H9 (cell line): ENCODE measurements at regions not wholly inside any gene's neighbourhood (a gene's known extent, or its start where the extent isn't known, plus 50 kb on each side); places are given as distances from the start of the nearest gene placed in this dataset.

Experiments used
- DNase-seq: peaks from one replicate; pipeline ENCODE4 v3.0.0-alpha.2; 2017
- H2AFZ ChIP-seq: one replicate; pipeline ENCODE4 v1.6.1; 2013; ENCODE audit warnings: mild to moderate bottlenecking, low read length, control low read depth, moderate library complexity
- H2AK5ac ChIP-seq: 2 replicates; pipeline ENCODE4 v1.6.1; 2013; ENCODE audit warnings: low read length, control low read depth, mixed read lengths; ENCODE audit not compliant: insufficient read length
- H2BK120ac ChIP-seq: one replicate; pipeline ENCODE4 v1.6.1; 2013; ENCODE audit warnings: low read depth, mild to moderate bottlenecking, low read length, control low read depth, inconsistent platforms; ENCODE audit not compliant: poor library complexity, severe bottlenecking
- H2BK12ac ChIP-seq: 2 replicates; pipeline ENCODE4 v1.6.1; 2013; ENCODE audit warnings: low read length, control low read depth, mixed read lengths, low read depth; ENCODE audit not compliant: insufficient read length
- H2BK15ac ChIP-seq: 2 replicates; pipeline ENCODE4 v1.6.1; 2013; ENCODE audit warnings: low read depth, low read length, control low read depth
- H2BK20ac ChIP-seq: one replicate; pipeline ENCODE4 v1.6.1; 2013; ENCODE audit warnings: low read depth, mild to moderate bottlenecking, low read length, control low read depth, inconsistent platforms; ENCODE audit not compliant: poor library complexity, severe bottlenecking
- H2BK5ac ChIP-seq: 2 replicates; pipeline ENCODE4 v1.6.1; 2013; ENCODE audit warnings: low read length, control low read depth, mixed read lengths; ENCODE audit not compliant: insufficient read length
- H3K14ac ChIP-seq: 2 replicates; pipeline ENCODE4 v1.6.1; 2013; ENCODE audit warnings: low read length, control low read depth; ENCODE audit not compliant: insufficient read depth
- H3K18ac ChIP-seq: 2 replicates; pipeline ENCODE4 v1.6.1; 2013; ENCODE audit warnings: low read depth, mild to moderate bottlenecking, mixed read lengths, low read length, control low read depth; ENCODE audit not compliant: insufficient read length
- H3K23ac ChIP-seq: 2 replicates; pipeline ENCODE4 v1.6.1; 2013; ENCODE audit warnings: low read length, control low read depth, mixed read lengths, low read depth; ENCODE audit not compliant: insufficient read length
- H3K23me2 ChIP-seq: 2 replicates; pipeline ENCODE4 v1.6.1; 2013; ENCODE audit warnings: low read depth, mild to moderate bottlenecking, mixed read lengths, low read length, control low read depth; ENCODE audit not compliant: insufficient read length, poor library complexity, severe bottlenecking
- H3K27ac ChIP-seq: 2 replicates; pipeline ENCODE4 v1.5.1; 2013; ENCODE audit warnings: low read length, control low read depth, mixed read lengths, low read depth; ENCODE audit not compliant: insufficient read length
- H3K27me3 ChIP-seq: 2 replicates; pipeline ENCODE4 v1.6.1; 2013; ENCODE audit warnings: low read length, control low read depth, inconsistent platforms; ENCODE audit not compliant: insufficient read depth
- H3K4ac ChIP-seq: 2 replicates; pipeline ENCODE4 v1.6.1; 2013; ENCODE audit warnings: low read depth, mild to moderate bottlenecking, control low read depth, inconsistent platforms, low read length, moderate library complexity
- H3K4me1 ChIP-seq: 2 replicates; pipeline ENCODE4 v1.6.1; 2013; ENCODE audit warnings: low read length, control low read depth, inconsistent platforms; ENCODE audit not compliant: insufficient read depth
- H3K4me2 ChIP-seq: 2 replicates; pipeline ENCODE4 v1.6.1; 2013; ENCODE audit warnings: low read length, control low read depth, mixed read lengths; ENCODE audit not compliant: insufficient read length, insufficient read depth
- H3K56ac ChIP-seq: 2 replicates; pipeline ENCODE4 v1.6.1; 2013; ENCODE audit warnings: low read depth, mild to moderate bottlenecking, mixed read lengths, low read length, control low read depth; ENCODE audit not compliant: insufficient read length
- H3K79me1 ChIP-seq: 2 replicates; pipeline ENCODE4 v1.6.1; 2013; ENCODE audit warnings: low read depth, mild to moderate bottlenecking, moderate library complexity, low read length, control low read depth, inconsistent platforms; ENCODE audit not compliant: insufficient read depth, poor library complexity, severe bottlenecking
- H3K79me2 ChIP-seq: 2 replicates; pipeline ENCODE4 v1.6.1; 2013; ENCODE audit warnings: low read length, control low read depth, inconsistent platforms; ENCODE audit not compliant: insufficient read depth
- H3K9ac ChIP-seq: 2 replicates; pipeline ENCODE4 v1.6.1; 2013; ENCODE audit warnings: low read length, control low read depth, mixed read lengths; ENCODE audit not compliant: insufficient read length; ENCODE audit errors: extremely low read depth
- H3K9me3 ChIP-seq: one replicate; pipeline ENCODE4 v1.6.1; 2013; ENCODE audit warnings: low read depth, low read length, inconsistent platforms; ENCODE audit not compliant: control insufficient read depth
- H3T11ph ChIP-seq: one replicate; pipeline ENCODE4 v1.6.1; 2013; ENCODE audit warnings: mild to moderate bottlenecking, low read length, control low read depth, inconsistent platforms
- H4K20me1 ChIP-seq: one replicate; pipeline ENCODE4 v1.6.1; 2013; ENCODE audit not compliant: control insufficient read depth, insufficient read length, insufficient read depth
- H4K5ac ChIP-seq: 2 replicates; pipeline ENCODE4 v1.6.1; 2013; ENCODE audit warnings: low read depth, mild to moderate bottlenecking, mixed read lengths, low read length, control low read depth; ENCODE audit not compliant: insufficient read length
- H4K8ac ChIP-seq: replicated peaks from 2 replicates; pipeline ENCODE4 v1.6.1; 2013; ENCODE audit warnings: low read length, control low read depth, mixed read lengths, low read depth; ENCODE audit not compliant: insufficient read length
- H4K91ac ChIP-seq: 2 replicates; pipeline ENCODE4 v1.6.1; 2013; ENCODE audit warnings: low read depth, mild to moderate bottlenecking, moderate library complexity, mixed read lengths, low read length, control low read depth; ENCODE audit not compliant: insufficient read length
- H3K27ac Mint-ChIP-seq, 3 experiments: 2 replicates in 2 of 3; 3 replicates in 1 of 3; pipeline ENCODE4 v1.8.0; 2020 to 2021; ENCODE audit warnings: mixed read lengths in 3 of 3, mild to moderate bottlenecking in 1 of 3, moderate library complexity in 1 of 3
- H3K27me3 Mint-ChIP-seq: 2 replicates; pipeline ENCODE4 v1.8.0; 2021; ENCODE audit warnings: low read depth, mild to moderate bottlenecking, moderate library complexity, mixed read lengths
- H3K36me3 Mint-ChIP-seq, 3 experiments: 2 replicates in 2 of 3; 3 replicates in 1 of 3; pipeline ENCODE4 v1.8.0; 2020 to 2021; ENCODE audit warnings: low read depth in 3 of 3, mixed read lengths in 3 of 3; ENCODE audit not compliant: insufficient read depth in 1 of 3
- H3K4me1 Mint-ChIP-seq, 2 experiments: 2 replicates each; pipeline ENCODE4 v1.8.0; 2020; ENCODE audit warnings: mixed read lengths in 2 of 2
- H3K4me3 Mint-ChIP-seq, 2 experiments: 2 replicates in 1 of 2; 3 replicates in 1 of 2; pipeline ENCODE4 v1.8.0; 2020 to 2021; ENCODE audit warnings: mild to moderate bottlenecking in 2 of 2, mixed read lengths in 2 of 2, moderate library complexity in 1 of 2
- H3K9me3 Mint-ChIP-seq, 2 experiments: 2 replicates in 1 of 2; 3 replicates in 1 of 2; pipeline ENCODE4 v1.8.0; 2020; ENCODE audit warnings: mild to moderate bottlenecking in 2 of 2, mixed read lengths in 2 of 2, moderate library complexity in 1 of 2
- WGBS: extraction: QIAGEN DNeasy Blood & Tissue Kit; methylation state at CpG from one replicate; pipeline ENCODE4 v1.1.7; 2013; ENCODE audit warnings: missing lambda C conversion rate, low lambda C conversion rate, mixed read lengths; ENCODE audit not compliant: insufficient read length; ENCODE audit errors: extremely low coverage; 5-methylcytosine and 5-hydroxymethylcytosine counted together
- TF ChIP-seq, protein P1 (sequence below): fragments of 200-600 bp; sonication (generic); conservative IDR thresholded peaks from 3 replicates; pipeline ENCODE4 v1.8.0; 2021; ENCODE audit warnings: antibody characterized with exemption, mild to moderate bottlenecking

GRCh38 chr2:22536133-22536532, 848.8 kb upstream of the KLHL29 start:
- Histone ChIP-seq H3T11ph (no peak overlapping the region), H3K4ac (no peak overlapping the region), H2BK15ac (no peak overlapping the region), H3K79me2 (no peaks in the 10 kb centered on the region), H3K27me3 (no peaks in the 10 kb centered on the region), H3K23ac (no peak overlapping the region), H3K9me3 (no peaks in the 10 kb centered on the region), H3K79me1 (no peaks in the 10 kb centered on the region), H4K91ac (no peak overlapping the region), H2BK20ac (no peak overlapping the region), H2BK12ac (no peak overlapping the region), H3K4me2 (no peak overlapping the region), H4K20me1 (no peaks in the 10 kb centered on the region), H4K5ac (no peak overlapping the region), H3K14ac (no peak overlapping the region), H2AK5ac (no peak overlapping the region), H4K8ac (no peak overlapping the region), H3K56ac (no peak overlapping the region), H3K9ac (no peak overlapping the region), H2AFZ (no peak overlapping the region), H3K23me2 (no peaks in the 10 kb centered on the region), H3K27ac (no peak overlapping the region), H3K18ac (no peak overlapping the region), H2BK120ac (no peak overlapping the region), H3K4me1 (no peaks in the 10 kb centered on the region), H2BK5ac (no peak overlapping the region)
- Mint-ChIP-seq H3K36me3 (peaks cover 0 to 5% (median 5%) of the 10 kb centered on the region in 3 experiments; a peak in 4 of 7 replicates), H3K27me3 (no peaks in the 10 kb centered on the region), H3K4me1 (no peaks in the 10 kb centered on the region; a peak in 1 of 4 replicates), H3K27ac (no peak overlapping the region), H3K9me3 (peaks cover 5 to 13% of the 10 kb centered on the region in 2 experiments; a peak in 4 of 5 replicates), H3K4me3 (no peak overlapping the region)
- WGBS: no CpG with 5 or more reads among the region's 2 CpGs
- DNase-seq: no peak
- TF ChIP-seq, protein P1, sequence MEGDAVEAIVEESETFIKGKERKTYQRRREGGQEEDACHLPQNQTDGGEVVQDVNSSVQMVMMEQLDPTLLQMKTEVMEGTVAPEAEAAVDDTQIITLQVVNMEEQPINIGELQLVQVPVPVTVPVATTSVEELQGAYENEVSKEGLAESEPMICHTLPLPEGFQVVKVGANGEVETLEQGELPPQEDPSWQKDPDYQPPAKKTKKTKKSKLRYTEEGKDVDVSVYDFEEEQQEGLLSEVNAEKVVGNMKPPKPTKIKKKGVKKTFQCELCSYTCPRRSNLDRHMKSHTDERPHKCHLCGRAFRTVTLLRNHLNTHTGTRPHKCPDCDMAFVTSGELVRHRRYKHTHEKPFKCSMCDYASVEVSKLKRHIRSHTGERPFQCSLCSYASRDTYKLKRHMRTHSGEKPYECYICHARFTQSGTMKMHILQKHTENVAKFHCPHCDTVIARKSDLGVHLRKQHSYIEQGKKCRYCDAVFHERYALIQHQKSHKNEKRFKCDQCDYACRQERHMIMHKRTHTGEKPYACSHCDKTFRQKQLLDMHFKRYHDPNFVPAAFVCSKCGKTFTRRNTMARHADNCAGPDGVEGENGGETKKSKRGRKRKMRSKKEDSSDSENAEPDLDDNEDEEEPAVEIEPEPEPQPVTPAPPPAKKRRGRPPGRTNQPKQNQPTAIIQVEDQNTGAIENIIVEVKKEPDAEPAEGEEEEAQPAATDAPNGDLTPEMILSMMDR: no peak
